ENCODE measurements at regions not wholly inside any gene's neighbourhood (a gene's known extent, or its start where the extent isn't known, plus 50 kb on each side); places are given as distances from the start of the nearest gene placed in this dataset.

DNA sequence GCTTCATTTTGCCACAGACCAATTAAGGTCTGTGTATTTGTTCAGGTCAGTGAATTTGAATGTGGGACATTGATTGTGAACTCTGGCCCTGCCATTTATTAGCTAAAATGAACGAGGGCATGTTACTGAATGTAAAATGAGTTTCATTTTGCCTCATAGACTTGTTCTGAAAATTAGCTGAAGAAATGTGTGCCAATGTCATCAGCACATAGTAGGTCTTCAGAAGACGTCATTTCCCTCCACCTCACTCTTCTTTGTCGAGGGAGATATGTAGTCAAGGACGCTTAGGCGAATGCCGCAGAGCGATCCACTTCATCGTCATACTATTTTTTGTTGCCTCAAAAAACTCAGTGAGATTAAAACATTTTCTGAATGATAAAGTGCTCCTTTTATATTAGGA is 291.7 kb downstream of the SMOC2 start:
- DNase-seq (ENCODE audit: low read depth in 2 of 2, low spot score in 1 of 2), result no peak

DNA sequence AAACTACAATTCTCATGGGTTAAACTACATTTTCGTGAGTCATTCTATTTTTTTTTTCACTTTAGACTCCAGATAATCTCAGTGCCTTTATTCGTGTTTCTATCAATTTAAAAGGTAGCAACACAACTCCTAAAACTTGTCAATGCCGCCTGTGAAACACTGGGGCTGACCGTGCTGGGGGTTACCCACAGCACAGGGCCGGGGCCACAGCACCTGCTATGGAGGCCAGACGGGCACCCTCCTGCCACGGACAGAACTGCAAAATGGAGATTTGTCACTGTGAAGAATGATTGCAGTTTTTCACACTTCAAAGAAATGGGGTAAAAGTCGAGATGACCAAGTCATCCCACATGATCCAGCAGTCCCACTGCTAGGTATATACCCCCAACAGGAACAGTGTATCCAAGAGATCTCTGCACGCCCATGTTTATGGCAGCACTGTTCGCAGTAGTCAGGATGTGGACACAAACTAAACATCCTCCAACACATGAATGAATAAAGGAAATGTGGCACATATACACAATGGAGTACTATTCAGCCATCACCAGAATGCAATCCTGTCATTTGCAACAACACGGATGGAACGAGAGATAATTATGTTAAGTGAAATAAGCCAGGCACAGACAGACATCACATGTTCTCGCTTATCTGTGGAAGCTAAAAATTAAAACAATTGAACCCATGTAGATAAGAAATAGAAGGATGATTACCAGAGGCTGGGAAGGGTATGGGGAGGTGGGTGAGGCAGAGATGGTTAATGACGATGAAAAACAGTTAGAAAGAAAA is 290.1 kb downstream of the SMOC2 start:
- no peak for DNase-seq (ENCODE audit: low read depth in 2 of 2, low spot score in 1 of 2)

DNA sequence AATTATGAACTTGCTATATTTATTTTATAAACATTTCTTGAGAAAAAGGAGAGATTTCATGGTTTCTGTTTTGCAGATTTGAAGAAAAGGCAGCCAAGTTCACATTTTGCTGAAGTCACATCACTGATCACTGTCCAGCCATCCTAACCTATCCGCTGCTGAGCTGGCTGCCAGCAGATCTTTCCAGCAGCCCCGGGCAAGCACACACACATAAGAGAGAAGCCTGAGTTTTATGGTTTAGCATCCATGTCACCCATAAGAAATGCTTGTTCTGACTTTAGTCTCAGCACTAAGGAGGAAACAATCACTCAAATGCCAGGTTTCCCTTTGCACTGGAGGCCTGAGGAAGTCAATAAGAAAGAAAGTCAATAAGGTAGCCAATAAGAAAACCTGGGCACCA is 287.1 kb downstream of the SMOC2 start:
- no peak for DNase-seq (ENCODE audit: low read depth in 2 of 2, low spot score in 1 of 2)

DNA sequence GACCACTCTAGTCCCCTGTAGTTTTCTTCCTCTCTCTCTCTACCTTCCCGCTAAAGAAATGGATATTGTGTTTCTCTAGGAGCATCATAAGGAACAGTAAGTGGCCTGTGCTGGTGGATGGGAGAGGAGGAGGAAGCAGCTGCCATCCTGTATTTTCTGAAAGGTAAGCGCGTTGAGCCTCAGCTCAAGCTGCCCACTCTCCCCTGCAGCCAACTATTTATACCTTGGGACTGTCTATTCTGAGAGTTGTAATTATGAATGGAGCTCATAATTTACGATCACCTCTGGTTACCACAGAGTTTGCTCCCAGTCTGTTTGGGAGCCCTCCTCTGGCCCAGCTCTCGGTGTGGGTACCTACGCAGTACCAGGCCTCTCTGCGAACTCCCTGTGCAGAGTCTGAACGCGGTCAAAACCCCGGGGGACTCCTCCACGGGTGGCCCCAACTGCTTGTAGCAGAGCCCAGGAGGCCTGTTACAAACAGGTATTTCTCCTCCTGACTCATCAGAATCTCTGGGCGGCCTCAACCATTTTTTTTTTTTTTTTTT is 285.4 kb downstream of the SMOC2 start:
- DNase-seq (ENCODE audit: low read depth in 2 of 2, low spot score in 1 of 2), result no peak

DNA sequence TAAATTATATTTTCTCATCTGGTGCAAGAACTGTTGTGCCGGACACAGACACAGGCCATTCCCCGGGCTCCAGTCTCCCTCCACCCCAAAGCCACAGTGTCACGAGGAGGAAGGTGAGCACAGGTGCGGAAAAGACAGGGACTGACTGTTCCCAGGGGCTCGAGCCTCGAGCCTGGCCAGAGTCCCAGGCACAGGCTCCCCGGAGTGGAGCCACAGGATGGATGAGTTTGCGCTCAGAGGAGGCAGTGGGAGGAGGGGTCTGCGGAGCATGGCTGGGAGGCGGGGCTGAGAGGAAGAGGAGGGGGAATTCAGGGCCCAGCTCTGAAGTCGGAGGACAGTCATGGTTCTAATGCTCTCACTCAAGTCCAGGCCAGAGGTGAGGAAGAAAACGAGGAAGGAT is 284.8 kb downstream of the SMOC2 start:
- no peak for DNase-seq (ENCODE audit: low read depth in 2 of 2, low spot score in 1 of 2)

DNA sequence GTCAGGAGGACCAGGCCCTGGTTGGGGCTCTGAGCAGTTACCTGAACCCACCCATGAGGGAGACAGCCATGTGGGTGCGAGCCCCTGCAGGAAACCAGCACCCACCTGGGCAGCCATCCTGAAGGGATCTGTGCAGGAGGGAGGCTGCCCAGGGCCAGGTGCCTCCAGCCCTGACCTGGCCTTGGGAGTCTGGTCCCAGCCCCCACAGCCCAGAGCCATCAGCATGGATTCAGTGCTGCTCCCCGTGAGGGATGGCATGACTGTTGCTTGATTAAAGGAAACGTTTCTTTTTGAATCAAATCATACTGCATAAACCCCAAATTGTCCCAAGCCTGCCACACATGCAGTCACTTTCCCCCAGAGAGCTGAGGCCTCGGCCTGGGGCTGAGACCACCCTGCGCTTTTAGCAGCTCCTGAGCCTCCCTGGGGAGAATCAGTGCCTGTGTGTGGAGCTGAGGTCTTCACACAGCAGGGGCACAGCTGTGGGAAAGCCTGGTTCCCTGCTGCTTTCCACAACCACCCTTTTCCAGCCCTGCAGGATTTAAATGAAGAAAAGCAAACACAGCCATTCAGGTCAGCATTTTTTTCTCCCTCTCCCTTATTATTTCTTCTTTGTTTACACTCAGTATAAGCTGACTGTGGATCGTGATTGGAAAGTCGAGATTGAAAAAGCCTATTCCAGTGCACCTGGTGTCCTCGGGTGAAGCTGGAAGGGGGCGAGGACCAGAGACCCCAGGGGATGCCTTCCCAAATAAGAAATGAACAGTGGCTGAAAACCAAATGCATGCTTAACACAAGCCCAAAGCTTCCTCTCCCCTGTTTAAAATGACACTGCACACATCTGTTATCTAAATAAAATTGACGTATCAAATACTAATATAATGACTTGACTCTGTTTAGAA is 283.9 kb downstream of the SMOC2 start:
- no peak for DNase-seq (ENCODE audit: low read depth in 2 of 2, low spot score in 1 of 2)

DNA sequence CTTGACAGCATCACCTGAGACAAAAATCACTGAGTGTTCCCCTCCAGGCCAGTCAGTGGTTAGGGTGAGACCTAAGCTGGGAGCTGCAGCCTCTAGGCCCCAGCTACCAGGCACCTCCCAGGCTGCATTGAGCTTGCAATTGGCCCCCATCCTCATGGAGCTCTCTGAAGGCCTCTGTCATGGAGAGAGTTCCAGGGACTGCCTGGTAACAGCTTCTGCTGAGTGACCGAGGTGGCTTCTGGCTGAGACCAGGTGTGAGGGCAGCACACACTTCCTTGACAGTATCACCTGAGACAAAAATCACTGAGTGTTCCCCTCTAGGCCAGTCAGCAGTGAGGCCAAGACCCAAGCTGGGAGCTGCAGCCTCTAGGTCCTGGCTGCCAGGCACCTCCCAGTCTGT is 283.0 kb downstream of the SMOC2 start:
- no peak for DNase-seq (ENCODE audit: low read depth in 2 of 2, low spot score in 1 of 2)

DNA sequence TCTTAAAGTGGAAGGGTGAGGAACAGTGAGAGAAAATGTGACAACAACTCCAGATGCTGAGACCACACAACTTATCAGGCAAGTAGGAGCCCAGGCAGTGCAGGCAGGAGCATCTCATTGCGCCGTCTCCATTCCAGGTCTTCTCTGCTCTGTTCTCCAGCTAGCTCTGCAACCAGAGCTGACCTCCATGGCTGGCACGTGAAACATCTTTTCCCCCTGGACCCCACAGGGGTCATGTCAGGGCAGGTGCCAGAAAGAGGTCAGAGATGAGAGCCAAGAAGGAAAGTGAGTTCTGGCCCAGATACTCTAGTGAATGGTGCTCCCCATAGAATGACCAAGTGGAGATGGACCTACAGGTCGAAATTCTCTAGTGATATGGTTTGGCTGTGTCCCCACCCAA is 281.4 kb downstream of the SMOC2 start:
- no peak for DNase-seq (ENCODE audit: low read depth in 2 of 2, low spot score in 1 of 2)

DNA sequence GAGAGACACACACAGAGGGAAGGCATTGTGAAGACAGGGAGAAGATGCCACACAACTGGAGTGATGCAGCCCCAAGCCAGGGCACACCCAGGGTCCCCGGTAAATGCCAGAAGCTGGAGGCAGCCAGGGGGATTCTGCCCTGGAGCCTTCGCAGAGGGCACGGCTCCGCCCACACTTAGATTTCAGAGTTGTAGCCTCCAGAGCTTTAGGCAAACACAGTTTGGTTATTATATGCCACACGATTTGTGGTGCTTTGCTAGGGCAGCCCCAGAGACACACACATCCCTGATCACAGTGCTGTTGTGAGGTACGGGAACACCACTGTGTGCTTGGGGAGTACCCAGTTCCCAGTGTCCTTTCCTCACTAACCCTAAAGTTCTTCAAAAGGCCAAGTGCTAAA is 280.6 kb downstream of the SMOC2 start:
- no peak for DNase-seq (ENCODE audit: low read depth in 2 of 2, low spot score in 1 of 2)

DNA sequence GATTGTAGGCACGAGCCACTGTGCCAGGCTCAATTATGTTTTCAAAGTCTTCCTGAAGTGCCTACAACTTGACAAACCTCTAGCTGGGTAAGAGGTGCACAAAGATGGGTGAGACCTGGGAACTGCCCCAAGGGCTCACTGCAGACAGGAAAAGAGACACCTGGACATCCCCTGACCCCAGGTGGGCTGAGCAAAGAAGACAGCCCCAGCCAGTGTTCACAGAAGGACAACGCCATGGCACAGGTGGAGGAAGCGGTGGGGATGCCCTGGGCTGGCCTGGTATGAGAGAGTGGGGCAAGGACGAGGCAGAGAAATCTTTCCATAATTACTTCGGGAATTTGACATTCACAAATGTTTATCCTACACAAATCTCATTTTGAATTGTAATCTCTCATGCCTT is 278.9 kb downstream of the SMOC2 start:
- no peak for DNase-seq (ENCODE audit: low read depth in 2 of 2, low spot score in 1 of 2)

DNA sequence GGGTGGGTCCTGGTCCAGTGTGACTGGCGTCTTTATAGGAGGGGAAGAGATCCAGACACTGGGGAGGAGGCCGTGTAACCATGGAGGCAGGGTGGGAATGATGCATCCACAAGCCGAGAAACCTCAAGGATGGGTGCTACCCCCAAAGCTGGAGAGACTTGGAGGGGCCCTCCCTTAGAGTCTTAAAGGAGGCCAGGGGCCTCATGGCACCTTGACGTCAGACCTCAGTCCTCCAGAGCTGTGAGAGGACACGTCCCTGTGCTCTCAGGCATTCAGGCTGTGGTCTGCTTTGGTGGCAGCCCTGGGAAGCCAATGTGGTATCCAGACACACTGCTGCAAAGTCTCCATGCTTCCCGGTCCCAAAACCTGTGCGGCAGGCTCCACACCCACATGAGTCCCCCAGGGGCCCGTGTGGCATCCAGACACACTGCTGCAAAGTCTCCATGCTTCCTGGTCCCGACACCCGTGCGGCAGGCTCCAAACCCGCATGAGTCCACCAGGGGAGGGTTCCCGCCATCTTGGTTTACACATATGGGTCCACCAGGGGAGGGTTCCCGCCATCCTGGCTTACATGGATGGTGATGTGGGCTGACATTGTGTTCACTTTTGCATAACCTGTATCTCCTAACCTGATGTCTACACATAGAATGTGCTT is 278.0 kb downstream of the SMOC2 start:
- DNase-seq (ENCODE audit: low read depth in 2 of 2, low spot score in 1 of 2), result no peak

All from stimulated activated CD8-positive, alpha-beta memory T cell treated with anti-CD3 and anti-CD28 coated beads, Interleukin-4, amount 100 ng/mL, for 4 hours (primary cell).